Fibroblast of lung (primary cell): ENCODE measurements at regions not wholly inside any gene's neighbourhood (a gene's known extent, or its start where the extent isn't known, plus 50 kb on each side); places are given as distances from the start of the nearest gene placed in this dataset.
"Not testable (repeated sequence)": the region's sequence is repeated elsewhere in the genome, so short reads cannot be mapped to it uniquely, and the experiment has no call there.

Experiments
- DNase-seq, 2 donors: peaks; one replicate each; pipeline versions ENCODE4 v3.0.0 to v3.0.0-alpha.2; 2010; ENCODE audit warnings: low read depth in 2 of 2
- H2AFZ ChIP-seq: 2 replicates; pipeline ENCODE4 v1.5.1; 2012; ENCODE audit warnings: low read length, control low read depth, inconsistent platforms
- H3K27ac ChIP-seq: 2 replicates; pipeline ENCODE4 v1.5.1; 2011; ENCODE audit warnings: low read length, control low read depth; ENCODE audit not compliant: insufficient read depth
- H3K27me3 ChIP-seq: 2 replicates; pipeline ENCODE4 v1.5.1; 2011; ENCODE audit warnings: mild to moderate bottlenecking, low read length; ENCODE audit not compliant: control insufficient read depth, insufficient read depth
- H3K36me3 ChIP-seq: 2 replicates; pipeline ENCODE4 v1.5.1; 2011; ENCODE audit warnings: low read length; ENCODE audit not compliant: control insufficient read depth, insufficient read depth
- H3K4me1 ChIP-seq: 2 replicates; pipeline ENCODE4 v1.5.1; 2011; ENCODE audit warnings: low read length; ENCODE audit not compliant: control insufficient read depth, insufficient read depth; ENCODE audit errors: extremely low read depth
- H3K4me2 ChIP-seq: 2 replicates; pipeline ENCODE4 v1.5.1; 2011; ENCODE audit warnings: low read length, control low read depth; ENCODE audit not compliant: insufficient read depth; ENCODE audit errors: extremely low read depth
- H3K4me3 ChIP-seq, 4 experiments: fragments of 200-600 bp in 1 of 4; sonication (generic) in 1 of 4; replicated peaks in 1 of 4; 2 replicates each; pipeline ENCODE4 v1.5.1; 2011 to 2016; ENCODE audit warnings: low read length in 4 of 4, low read depth in 3 of 4, mild to moderate bottlenecking in 3 of 4, control low read depth in 2 of 4, inconsistent platforms in 1 of 4, mixed read lengths in 1 of 4; ENCODE audit not compliant: insufficient read depth in 1 of 4; ENCODE audit errors: control extremely low read depth in 1 of 4
- H3K79me2 ChIP-seq: 2 replicates; pipeline ENCODE4 v1.5.1; 2012; ENCODE audit warnings: mild to moderate bottlenecking, low read length, inconsistent platforms; ENCODE audit not compliant: control insufficient read depth, insufficient read depth
- H3K9ac ChIP-seq: 2 replicates; pipeline ENCODE4 v1.5.1; 2011; ENCODE audit warnings: mild to moderate bottlenecking, low read length, control low read depth; ENCODE audit not compliant: insufficient read depth
- H3K9me3 ChIP-seq: 2 replicates; pipeline ENCODE4 v1.5.1; 2012; ENCODE audit warnings: low read depth, low read length; ENCODE audit not compliant: control insufficient read depth, insufficient read depth
- H4K20me1 ChIP-seq: 2 replicates; pipeline ENCODE4 v1.5.1; 2011; ENCODE audit warnings: low read length; ENCODE audit not compliant: control insufficient read depth, insufficient read depth; ENCODE audit errors: extremely low read depth
- CTCF ChIP-seq, 2 donors: IDR thresholded peaks in 1 of 2; conservative IDR thresholded peaks in 1 of 2; 1 replicate in 1 of 2; 2 replicates in 1 of 2; pipeline ENCODE4 v1.5.1; 2011 to 2012; ENCODE audit warnings: low read length in 2 of 2, control low read depth in 1 of 2, inconsistent platforms in 1 of 2, low read depth in 1 of 2, mild to moderate bottlenecking in 1 of 2
- EZH2 ChIP-seq: IDR thresholded peaks from 2 replicates; pipeline ENCODE4 v1.5.1; 2012; ENCODE audit warnings: low read length, control low read depth, mild to moderate bottlenecking; ENCODE audit errors: missing control alignments

- H3K27me3 ChIP-seq, result no peaks in the 10 kb centered on the region
- H4K20me1 ChIP-seq, result no peaks in the 10 kb centered on the region
- no peaks in the 10 kb centered on the region for H3K4me1 ChIP-seq
- no peaks in the 10 kb centered on the region for H3K79me2 ChIP-seq
- TF ChIP-seq CTCF (conservative IDR thresholded peaks at IDR 0.05 in 1 of 2, IDR thresholded peaks at IDR 0.05 in 1 of 2; ENCODE audit: low read depth in 1 of 2, low read length in 2 of 2), result no peak
- no peak for TF ChIP-seq EZH2
- no peak overlapping the region for H3K4me3 ChIP-seq
- H2AFZ ChIP-seq, result no peak overlapping the region
- H3K9me3 ChIP-seq, result no peaks in the 10 kb centered on the region
- H3K27ac ChIP-seq, result no peak overlapping the region
- no peak overlapping the region for H3K4me2 ChIP-seq
- DNase-seq, result no peak
- H3K36me3 ChIP-seq, result no peaks in the 10 kb centered on the region
- no peak overlapping the region for H3K9ac ChIP-seq
Measured at GRCh38 chr2:138081225-138082073, 117.2 kb downstream of the HNMT start.

GRCh38 chr2:138084206-138084605 is 119.9 kb downstream of the HNMT start:
- Histone ChIP-seq H2AFZ (no peak overlapping the region), H3K79me2 (no peaks in the 10 kb centered on the region), H3K27me3 (no peaks in the 10 kb centered on the region), H3K36me3 (no peaks in the 10 kb centered on the region), H3K27ac (no peak overlapping the region), H3K9ac (no peak overlapping the region), H3K9me3 (no peaks in the 10 kb centered on the region), H3K4me3 (no peak overlapping the region), H4K20me1 (no peaks in the 10 kb centered on the region), H3K4me1 (no peaks in the 10 kb centered on the region), H3K4me2 (no peak overlapping the region)
- TF ChIP-seq CTCF (conservative IDR thresholded peaks at IDR 0.05 in 1 of 2, IDR thresholded peaks at IDR 0.05 in 1 of 2; ENCODE audit: low read depth in 1 of 2, low read length in 2 of 2) (no peak), EZH2 (no peak)
- DNase-seq, result no peak

- not testable (repeated sequence) for H3K27ac ChIP-seq, H2AFZ ChIP-seq, H3K4me3 ChIP-seq, H3K9me3 ChIP-seq, H3K27me3 ChIP-seq, H3K36me3 ChIP-seq, H3K4me1 ChIP-seq, H3K4me2 ChIP-seq, H3K9ac ChIP-seq, H3K79me2 ChIP-seq, H4K20me1 ChIP-seq
- DNase-seq, result peak; percentile 37 to 62
Measured at GRCh38 chr2:138085441-138085840, 121.2 kb downstream of the HNMT start.
